ENCODE measurements at regions not wholly inside any gene's neighbourhood (a gene's known extent, or its start where the extent isn't known, plus 50 kb on each side); places are given as distances from the start of the nearest gene placed in this dataset.

DNA sequence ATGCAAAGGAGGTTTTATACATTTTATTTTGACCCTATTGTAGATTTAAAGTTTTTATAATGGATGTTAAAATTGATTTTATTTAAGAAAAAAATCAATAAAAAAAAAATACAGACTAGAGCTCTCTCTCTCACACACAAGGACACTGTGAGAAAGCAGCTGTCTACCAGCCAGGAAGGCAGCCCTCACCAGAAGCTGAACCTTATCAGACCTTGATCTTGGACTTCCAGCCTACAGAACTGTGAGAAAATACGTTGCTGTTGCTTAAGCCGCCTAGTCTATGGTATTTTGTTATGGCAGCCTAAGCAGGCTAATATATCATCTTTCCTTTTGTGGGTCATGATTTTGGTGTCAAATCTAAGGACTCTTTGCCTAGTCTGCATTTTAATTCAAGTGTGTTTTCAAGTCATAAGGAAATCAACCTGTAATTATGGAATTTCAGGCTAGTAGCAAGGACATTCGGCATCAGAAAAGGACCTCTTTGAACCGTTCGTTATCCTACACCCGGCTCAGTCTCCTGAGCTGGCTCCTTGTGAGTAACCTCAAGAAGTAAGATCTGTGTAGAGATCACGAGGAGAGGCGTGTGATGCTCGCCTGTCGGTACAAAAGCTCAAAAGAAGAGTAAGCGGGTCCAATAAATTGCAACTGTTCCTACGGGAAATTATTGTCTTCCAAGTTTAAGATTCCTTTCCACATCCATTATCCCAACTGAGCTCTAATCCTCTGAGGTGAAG, 98.2 kb downstream of the PDCL3 start:
- TF ChIP-seq POLR2A (IDR thresholded peaks at IDR 0.05): no peak
- TF ChIP-seq, protein P1, sequence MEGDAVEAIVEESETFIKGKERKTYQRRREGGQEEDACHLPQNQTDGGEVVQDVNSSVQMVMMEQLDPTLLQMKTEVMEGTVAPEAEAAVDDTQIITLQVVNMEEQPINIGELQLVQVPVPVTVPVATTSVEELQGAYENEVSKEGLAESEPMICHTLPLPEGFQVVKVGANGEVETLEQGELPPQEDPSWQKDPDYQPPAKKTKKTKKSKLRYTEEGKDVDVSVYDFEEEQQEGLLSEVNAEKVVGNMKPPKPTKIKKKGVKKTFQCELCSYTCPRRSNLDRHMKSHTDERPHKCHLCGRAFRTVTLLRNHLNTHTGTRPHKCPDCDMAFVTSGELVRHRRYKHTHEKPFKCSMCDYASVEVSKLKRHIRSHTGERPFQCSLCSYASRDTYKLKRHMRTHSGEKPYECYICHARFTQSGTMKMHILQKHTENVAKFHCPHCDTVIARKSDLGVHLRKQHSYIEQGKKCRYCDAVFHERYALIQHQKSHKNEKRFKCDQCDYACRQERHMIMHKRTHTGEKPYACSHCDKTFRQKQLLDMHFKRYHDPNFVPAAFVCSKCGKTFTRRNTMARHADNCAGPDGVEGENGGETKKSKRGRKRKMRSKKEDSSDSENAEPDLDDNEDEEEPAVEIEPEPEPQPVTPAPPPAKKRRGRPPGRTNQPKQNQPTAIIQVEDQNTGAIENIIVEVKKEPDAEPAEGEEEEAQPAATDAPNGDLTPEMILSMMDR (IDR thresholded peaks at IDR 0.05): no peak
- Histone ChIP-seq H3K4me1 (no peaks in the 10 kb centered on the region), H3K27me3 (no peaks in the 10 kb centered on the region), H3K36me3 (no peaks in the 10 kb centered on the region), H3K4me3 (no peak overlapping the region), H3K27ac (no peak overlapping the region), H3K9me3 (no peaks in the 10 kb centered on the region)
- no peak for DNase-seq

DNA sequence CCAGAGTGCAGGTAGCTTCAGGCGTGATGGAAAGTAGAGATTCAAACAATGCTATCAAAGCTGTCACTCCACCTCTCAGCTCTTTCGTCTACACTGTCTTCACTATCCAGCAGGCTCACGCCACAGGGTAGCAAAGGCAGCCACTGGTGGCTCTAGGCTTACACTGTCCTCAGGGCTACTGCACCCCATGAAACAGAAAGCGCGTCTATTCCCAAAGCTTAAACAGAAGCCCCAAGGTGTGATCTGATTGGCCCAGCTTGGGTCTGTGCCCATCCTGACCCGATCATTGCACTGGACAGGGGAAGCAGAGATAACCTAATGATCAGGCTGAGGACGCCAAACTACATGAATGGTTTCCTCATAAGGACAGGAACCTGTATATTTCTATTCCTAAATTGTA, 100.1 kb downstream of the PDCL3 start:
- H3K4me1 ChIP-seq: no peaks in the 10 kb centered on the region
- no peak for DNase-seq
- H3K27me3 ChIP-seq: no peaks in the 10 kb centered on the region
- TF ChIP-seq, protein P1 (IDR thresholded peaks at IDR 0.05): no peak
- no peak for TF ChIP-seq POLR2A (IDR thresholded peaks at IDR 0.05)
- H3K27ac ChIP-seq: no peak overlapping the region
- H3K36me3 ChIP-seq: no peaks in the 10 kb centered on the region
- no peaks in the 10 kb centered on the region for H3K9me3 ChIP-seq
- no peak overlapping the region for H3K4me3 ChIP-seq

DNA sequence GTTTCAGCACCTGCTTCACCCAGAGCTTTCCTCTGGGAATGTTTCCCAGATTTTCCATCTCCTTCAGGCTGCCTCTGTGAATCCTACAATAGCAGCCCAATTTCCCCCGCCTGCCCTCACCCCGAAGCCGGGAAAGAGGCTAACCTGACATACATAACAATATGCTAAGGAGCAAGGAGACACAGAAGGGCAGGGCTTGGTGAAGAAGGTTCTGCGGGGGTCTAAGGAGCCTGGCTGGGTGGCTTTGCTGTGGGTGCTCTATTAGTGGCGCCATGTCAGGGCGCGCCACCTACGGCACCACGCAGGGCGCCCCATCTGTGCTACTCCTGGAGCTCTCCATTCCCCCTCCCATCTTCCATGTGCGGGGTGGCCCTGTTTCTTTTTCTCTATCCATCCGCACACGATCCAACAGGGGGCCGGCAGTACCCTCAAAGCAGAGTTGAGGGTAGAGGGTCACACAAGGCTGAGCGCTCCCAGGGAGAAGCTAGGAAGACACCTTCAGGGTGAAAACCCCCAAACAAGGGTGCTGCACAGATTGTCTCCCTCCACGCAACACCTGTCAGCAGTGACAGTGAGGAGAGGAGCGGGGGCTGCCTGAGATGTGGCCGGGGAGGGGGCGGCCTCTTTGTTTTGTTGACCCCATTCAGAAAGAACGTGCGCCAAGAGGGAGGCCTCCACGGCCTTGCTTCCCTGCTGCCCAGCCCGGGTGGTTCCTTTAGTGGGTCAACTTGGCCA, 101.4 kb downstream of the PDCL3 start:
- no peak for TF ChIP-seq POLR2A (IDR thresholded peaks at IDR 0.05)
- TF ChIP-seq, protein P1 (IDR thresholded peaks at IDR 0.05): no peak
- DNase-seq: no peak
- Histone ChIP-seq H3K9me3 (no peaks in the 10 kb centered on the region), H3K36me3 (no peaks in the 10 kb centered on the region), H3K27ac (no peak overlapping the region), H3K4me1 (no peaks in the 10 kb centered on the region), H3K4me3 (no peak overlapping the region), H3K27me3 (no peaks in the 10 kb centered on the region)

DNA sequence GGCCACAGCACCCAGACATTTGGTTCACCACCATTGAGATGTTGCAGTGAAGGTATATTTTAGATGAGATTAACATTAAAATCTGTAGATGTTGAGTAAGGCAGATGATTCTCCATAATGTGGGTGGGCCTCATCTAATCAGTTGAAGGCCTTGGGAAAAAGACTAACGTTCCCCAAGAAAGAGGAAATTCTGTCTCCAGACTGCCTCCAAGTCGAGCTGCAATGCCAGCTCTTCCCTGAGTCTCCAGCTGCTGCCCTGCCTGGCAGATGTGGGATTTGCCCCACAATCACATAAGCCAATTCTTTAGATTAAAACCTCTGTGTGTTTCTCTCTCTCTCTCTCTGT, 101.9 kb downstream of the PDCL3 start:
- Histone ChIP-seq H3K36me3 (no peaks in the 10 kb centered on the region), H3K27ac (no peak overlapping the region), H3K4me3 (no peak overlapping the region), H3K27me3 (no peaks in the 10 kb centered on the region), H3K9me3 (no peaks in the 10 kb centered on the region), H3K4me1 (no peaks in the 10 kb centered on the region)
- no peak for DNase-seq
- TF ChIP-seq, protein P1 (IDR thresholded peaks at IDR 0.05): no peak
- no peak for TF ChIP-seq POLR2A (IDR thresholded peaks at IDR 0.05)

DNA sequence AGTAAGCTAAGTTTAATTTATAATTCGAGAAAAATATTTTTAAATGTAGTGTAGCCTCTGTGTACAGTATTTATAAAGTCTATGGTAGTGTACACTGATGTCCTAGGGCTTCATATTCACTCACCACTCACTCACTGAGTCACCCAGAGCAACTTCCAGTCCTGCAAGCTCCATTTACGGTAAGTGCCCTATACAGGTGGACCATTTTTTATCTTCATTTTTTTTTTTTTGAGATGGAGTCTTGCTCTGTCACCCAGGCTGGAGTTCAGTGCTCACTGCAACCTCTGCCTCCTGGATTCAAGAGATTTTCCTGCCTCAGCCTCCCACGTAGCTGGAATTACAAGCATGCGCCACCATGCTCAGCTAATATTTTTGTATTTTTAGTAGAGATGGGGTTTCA, 104.2 kb downstream of the PDCL3 start:
- Histone ChIP-seq H3K4me3 (no peak overlapping the region), H3K9me3 (no peaks in the 10 kb centered on the region), H3K4me1 (no peaks in the 10 kb centered on the region), H3K27ac (no peak overlapping the region), H3K27me3 (no peaks in the 10 kb centered on the region), H3K36me3 (no peaks in the 10 kb centered on the region)
- no peak for DNase-seq
- TF ChIP-seq, protein P1 (IDR thresholded peaks at IDR 0.05): no peak
- no peak for TF ChIP-seq POLR2A (IDR thresholded peaks at IDR 0.05)

Measured in Peyer's patch (tissue), 4 donors.